Suppressor macrophage treated with lipopolysaccharide for 1 hour (primary cell): ENCODE measurements at regions not wholly inside any gene's neighbourhood (a gene's known extent, or its start where the extent isn't known, plus 50 kb on each side); places are given as distances from the start of the nearest gene placed in this dataset.
"Not testable (repeated sequence)": the region's sequence is repeated elsewhere in the genome, so short reads cannot be mapped to it uniquely, and the experiment has no call there.

ENCODE experiments used
- DNase-seq, 3 donors: peaks; one replicate each; pipeline ENCODE4 v3.0.0-alpha.2; 2020 to 2022

DNA sequence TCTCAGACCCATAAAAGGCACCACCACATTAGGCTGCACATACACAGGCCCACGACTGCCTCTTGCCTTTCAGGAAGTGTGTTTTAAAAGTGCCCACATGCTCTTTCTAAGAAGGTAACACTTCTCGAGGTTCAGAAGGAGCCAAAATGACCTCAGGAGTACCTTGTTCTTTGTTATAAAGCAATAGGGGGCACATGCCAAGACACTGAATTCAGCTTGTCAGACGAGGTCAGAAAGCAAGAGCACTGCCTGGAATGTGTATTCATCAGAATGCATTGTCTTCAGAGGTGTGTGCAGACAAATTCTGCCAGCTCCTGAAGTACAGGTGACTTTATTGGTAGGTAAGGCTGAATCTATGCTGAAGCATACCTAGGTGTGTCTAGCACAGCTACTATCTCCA, 114.5 kb upstream of the IRX1 start:
- DNase-seq: no peak

DNA sequence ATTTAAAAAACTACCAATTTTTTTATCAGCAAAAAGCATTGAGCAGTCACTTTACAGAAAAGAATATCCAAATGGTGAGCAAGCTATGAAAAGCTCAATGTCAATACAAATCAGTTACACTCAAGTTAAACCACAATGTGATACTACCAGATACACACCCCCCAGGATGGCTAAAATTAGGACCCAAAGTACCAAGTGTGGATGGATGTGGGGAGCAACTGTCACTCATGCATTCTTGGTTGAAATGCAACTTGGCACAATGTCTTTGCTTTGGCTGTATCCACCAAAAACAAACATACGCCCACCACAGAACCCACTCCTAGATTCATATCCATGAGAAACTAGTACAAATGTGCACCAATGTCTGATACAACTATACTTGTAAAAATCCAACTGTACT, 120.0 kb upstream of the IRX1 start:
- no peak for DNase-seq

DNA sequence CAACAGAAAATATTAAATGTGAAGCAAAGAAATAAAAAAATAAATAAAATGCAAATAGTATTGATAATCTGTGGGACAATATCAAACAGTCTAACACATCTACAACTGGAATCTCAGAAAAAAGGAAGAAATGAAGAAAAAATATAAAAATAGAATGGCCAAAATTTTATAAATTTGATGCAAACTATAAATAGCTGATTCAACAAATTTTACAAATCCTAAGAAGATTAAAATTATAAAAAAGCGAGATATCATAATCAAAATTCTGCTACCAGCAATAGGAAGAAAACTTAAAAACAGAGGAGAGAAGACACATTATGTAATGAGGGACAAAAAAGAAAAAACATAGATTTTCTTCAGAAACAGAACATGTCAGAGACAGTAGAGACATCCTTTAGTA, 129.2 kb upstream of the IRX1 start:
- DNase-seq: no peak

DNA sequence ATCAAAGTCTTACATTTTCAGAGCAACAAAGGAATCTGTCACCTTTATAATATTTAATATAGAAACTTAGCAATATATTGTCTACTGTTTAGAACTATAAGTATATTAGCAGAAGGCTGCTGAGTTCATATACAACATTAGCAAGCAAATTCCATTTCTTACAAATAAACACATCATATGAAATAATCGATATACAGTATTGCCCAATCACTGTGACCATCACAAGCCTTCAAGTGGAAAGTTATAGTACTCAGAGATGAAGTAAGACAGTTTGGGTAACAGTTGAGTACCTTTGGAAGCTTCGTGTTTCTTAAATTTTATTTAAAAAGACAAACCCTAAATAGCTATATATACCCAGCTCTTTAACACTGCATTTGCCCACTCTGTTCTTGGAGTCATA, 135.2 kb upstream of the IRX1 start:
- DNase-seq: no peak

DNA sequence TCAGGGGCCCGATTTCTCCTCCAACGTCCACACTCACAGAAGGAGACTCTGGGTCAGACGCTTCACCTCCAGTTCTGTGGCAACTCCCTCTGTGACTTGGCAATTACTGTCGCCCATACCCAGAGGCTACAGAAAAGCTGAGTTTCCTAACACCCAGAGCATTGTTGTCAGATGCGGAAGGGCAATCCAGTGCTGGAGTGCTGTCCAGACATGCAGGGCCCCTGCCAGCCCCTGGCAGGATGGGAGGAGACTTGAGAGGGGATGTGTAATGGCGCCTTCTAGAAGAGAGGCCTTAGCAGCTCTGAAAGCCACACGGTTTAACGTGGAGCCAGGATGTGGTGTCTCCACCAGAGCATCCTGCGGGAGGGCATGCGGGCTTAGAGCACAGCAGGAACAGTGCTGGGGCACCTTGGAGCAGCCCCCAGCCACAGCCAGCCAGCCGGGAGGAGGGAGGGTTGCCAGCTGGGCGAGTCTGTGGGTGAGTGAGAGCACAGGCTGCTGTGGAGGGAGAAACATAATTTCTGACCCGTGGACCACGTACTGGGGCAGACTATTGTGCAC, 139.4 kb upstream of the IRX1 start:
- no peak for DNase-seq

DNA sequence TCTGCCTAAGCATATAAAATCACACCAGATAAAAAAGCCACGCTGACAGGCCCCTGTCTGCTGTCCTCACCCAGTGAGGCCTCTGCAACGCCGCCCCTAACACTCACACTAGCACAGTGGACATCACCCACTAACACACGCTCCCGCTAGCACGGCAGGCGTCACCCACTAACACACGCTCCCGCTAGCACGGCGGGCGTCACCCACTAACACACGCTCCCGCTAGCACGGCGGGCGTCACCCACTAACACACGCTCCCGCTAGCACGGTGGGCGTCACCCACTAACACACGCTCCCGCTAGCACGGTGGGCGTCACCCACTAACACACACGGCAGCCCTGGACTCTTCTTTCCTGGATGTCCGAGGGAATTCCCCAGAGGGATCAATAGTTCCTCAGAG, 141.6 kb upstream of the IRX1 start:
- DNase-seq: not testable (repeated sequence)

DNA sequence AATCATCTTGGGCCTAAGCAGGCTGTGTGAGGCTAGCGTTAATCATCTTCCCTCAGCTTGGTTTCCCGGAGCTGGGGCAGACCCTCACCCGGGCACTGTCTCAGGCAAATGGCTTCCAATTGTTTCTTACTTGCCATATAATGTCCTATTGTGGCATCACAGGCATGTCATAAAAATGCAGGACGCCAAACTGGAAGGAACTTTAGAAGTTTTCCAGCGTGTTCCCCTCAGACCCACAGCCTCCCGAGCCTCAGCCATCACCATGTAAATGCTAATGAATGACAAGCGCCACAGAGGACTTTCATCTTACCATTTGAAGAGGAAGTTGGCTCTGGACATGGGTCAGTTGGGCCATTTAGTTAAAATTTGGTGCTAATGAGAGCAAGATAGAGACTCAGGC, 143.0 kb upstream of the IRX1 start:
- DNase-seq: no peak

DNA sequence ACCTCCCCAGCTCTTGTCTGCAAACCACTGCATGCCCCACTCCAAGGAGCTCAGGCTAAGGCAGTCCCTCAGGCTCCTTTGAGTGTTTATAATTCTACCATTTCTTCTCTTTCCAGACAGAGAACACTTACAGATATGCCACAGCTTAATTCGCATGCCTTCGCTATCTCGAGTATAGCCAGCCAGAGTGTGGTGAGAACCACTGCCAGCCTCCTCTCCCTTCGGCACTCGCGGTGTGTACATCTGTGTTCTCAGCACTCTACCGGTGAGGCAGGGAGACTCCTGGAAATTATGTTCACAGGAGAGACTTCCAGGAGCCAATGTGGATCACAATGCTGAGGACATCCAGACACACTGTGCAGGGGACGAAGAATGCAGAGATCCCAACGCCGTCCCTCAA, 143.7 kb upstream of the IRX1 start:
- no peak for DNase-seq

DNA sequence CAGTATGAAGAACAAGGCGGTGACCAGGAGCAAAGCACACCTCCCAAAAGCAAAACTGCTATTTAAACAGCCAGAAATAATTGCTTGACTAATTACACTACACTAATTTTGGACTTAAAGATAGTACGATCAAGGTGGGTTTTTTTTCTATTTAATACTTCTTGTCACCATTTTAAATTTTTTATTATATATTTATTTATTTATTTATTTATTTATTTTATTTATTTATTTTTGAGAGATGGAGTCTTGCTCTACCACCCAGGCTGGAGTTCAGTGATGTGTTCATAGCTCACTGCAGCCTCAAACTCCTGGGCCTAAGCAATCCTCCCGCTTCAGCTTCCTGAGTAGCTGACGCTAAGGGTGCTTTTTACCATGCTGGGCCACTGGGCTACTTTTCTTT, 146.2 kb upstream of the IRX1 start:
- DNase-seq: no peak

DNA sequence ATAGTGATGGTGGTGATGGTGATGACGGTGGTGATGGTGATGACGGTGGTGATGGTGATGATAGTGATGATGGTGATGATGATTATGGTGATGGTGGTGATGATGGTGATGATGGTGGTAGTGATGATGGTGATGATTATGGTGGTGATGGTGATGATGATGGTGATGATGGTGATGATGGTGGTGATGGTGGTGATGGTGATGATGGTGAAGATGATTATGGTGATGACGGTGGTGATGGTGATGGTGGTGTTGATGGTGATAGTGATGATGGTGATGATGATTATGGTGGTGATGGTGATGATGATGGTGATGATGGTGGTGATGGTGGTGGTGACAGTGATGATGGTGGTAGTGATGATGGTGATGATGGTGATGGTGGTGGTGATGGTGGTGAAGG, 149.2 kb upstream of the IRX1 start:
- no peak for DNase-seq

DNA sequence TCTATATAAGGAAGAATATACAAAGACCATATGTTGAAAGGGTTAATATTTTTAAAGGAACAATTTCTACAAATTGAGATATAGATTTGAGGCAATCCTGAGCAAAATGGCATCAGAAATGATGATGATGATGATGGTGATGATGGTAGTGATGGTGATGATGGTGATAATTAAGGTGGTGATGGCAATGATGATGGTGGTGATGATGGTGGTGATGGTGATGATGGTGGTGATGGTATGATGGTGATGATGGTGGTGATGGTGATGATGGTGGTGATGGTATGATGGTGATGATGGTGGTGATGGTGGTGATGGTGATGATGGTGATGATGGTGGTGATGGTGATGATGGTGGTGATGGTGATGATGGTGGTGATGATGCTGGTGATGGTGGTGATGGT, 150.1 kb upstream of the IRX1 start:
- not testable (repeated sequence) for DNase-seq

DNA sequence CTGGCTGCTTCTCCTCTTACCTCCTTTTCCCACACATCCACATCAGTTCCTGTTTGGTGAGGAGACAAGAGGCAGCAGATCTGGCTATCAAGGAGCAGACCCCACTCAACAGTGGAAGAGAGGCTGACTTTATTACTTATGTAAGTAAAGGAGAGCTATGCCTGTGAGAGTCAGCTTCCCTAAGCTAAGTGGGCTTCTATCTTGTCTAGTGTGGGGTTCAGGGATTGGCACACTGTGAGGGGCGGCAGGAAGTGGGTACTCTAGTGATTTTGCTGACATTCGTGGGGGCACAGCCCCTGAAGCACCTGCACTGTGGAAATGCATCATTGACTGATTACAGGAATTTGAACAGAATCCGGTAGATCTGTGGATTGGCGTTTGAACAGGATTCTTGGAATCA, 163.5 kb upstream of the IRX1 start:
- DNase-seq: no peak

DNA sequence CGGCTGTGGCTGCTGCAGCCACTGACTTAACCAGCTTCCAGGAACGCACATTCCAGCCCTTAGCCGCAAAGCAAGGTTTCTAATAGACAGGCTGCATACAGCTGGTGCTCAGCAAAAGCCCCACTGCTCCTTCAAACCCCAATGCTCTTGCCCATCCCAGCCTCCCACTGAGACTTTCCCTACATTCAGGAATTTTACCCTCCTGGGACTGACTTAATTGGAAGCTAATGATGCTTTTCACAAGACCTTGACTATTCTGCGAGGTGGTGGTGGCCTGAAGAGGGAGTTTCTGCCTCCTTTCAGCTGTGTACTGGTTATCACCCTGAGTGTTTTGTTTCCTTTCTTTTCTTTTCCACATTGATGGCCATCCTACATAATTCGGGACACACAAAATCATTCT, 164.9 kb upstream of the IRX1 start:
- DNase-seq: no peak

DNA sequence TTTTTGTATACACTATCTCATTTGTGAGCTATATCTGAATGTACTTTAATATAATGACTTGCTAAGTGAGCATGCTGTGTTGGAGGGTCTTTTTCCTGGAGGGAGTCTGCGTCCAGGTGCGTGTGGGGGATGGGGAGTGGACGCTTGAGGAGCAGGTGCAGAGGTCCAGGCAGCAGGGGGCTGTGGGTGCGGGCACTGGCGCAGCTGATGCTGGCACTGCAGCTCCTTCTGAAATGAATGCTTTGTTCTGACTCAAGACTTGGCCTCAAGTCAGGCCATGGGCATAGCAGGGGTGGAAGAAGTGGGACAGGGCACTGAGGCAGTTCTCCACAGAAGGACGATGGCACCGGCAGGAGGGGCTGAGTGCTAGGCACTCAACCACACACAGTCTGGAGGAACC, 165.7 kb upstream of the IRX1 start:
- no peak for DNase-seq

DNA sequence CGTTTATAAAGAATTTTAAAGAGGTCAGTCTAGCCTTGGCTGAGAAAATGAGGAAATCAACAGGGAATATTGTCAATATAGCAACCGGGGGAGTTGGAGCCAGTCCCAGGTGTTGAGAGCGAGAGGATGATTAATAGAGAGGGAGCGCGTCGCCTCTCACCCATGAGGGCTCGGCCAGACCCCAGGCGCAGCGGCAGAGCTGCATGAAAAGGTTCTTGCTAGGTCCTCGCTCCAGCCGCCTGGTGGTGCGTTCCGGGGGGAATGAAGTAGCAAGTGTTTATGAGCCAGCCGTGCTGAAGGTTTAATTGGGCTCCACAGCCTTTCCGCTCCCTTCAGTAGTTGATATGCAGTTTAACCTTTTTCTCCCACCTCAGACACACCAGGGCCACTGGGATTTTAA, 167.3 kb upstream of the IRX1 start:
- no peak for DNase-seq

DNA sequence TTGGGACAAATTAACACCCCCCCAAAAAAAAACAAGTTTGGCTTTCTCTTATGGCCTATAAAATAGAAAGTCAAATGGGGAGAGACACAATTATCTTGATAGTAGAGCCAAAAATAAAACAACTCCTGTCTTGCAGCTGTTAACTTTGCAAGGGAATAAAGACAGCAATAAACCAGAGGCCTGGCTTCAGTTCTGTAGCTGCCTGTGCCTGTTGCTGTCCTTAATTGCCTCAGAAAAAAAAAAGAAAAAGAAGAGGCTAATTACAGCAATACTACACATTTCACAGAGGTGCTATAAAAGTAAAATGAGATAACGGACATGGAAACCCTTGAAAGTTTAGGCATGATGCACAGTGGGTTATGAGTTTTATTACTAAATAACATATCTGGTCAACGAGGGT, 170.7 kb upstream of the IRX1 start:
- no peak for DNase-seq

DNA sequence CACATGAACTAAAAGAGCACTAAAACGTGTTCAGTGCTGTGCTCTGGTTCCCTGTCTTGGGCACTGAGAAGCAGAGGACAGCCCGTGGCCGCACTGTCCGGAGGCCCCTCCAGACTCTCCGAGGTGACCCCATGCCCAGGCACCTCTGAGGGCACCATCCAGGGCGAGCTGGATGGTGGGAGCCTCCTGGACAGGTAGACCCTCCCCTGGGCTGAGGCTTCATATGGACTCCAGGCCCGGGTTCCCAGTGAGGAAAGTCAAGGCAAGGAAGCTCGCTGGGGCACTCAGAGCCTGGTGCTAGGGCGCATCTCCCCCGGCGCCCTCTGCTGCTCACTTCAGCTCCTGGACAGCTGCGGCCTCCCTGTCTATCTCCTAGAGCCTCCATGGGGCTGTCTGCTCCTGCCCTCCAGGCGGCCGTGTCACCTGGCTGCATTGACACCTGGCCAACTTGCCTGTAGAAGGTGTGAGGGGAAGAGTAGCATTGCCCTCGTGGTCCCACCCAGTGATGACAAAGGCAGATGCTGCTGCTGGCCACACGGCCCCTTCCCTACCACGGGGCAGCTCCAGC, 178.2 kb upstream of the IRX1 start:
- DNase-seq: no peak

DNA sequence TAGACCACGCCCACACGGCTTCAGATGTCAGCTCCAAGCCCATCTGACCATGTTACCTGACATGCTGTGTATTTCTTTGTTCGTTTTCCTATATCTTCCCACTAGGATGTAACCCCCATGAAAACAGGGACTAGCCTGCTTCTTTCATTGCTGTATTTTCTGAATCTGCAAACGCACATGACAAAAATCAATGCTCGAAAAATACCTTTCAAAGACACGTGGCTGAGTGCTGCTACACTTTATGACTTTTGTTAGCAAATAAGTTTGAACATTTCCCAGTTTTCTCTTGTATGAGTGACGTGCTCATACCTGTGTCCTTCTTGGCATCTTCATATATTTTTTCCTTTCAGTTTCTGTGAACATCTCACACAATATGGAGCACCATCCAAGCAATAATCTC, 181.3 kb upstream of the IRX1 start:
- no peak for DNase-seq

DNA sequence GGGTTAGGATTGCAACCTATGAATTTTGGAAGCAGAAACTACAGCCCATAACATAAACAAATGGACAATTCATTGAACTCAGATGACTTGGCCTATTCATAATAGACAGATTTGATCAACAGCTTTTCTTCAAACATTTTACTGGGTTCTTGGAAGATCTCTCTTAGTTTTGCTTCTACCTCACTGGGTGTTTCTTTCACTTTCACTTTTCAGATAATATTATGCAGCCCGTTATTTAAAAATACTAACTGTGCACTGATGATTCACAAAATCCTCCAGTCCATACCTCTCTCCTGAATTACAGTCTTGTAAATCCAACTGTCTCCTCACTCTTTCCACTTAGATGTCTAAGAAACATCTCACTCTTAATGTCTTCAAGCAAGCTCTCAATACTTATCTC, 183.5 kb upstream of the IRX1 start:
- no peak for DNase-seq

DNA sequence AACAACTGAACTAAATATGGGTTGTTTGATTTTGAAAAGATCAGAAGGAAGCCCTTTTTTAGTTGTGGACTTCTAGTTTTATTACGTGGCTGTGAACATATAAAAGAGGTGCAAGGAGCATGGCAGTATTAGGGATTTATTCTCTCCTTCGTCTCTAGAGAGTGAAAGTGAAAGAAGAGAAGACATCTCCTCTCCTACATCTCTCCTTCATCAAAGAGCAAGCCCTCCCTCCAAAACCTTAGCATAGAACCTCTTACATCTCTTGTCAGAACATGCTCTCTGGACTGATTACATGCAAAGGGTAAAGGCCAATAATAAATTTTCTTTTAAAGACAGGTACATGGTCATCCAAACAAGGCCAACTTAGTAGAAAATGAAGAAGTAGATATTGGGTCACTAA, 184.3 kb upstream of the IRX1 start:
- DNase-seq: no peak

DNA sequence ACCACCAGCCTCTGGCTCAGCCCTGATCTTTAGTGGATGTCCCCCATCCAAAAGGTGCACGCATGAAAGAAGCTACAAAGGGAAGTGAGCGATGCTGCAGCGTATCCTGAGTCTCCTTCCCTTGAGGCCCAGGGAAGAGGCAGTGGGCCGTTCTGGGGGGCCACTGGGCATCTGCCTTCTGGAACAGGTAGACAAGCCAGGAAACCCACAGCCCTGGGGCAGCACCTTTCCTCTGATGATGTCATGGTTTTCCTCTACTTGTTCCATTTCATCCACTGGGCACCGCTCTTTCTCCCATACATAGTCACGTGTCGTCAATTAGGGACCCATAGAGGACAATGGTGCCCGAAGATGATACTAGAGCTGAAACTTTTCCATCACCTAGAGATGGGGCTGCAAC, 194.0 kb upstream of the IRX1 start:
- no peak for DNase-seq

DNA sequence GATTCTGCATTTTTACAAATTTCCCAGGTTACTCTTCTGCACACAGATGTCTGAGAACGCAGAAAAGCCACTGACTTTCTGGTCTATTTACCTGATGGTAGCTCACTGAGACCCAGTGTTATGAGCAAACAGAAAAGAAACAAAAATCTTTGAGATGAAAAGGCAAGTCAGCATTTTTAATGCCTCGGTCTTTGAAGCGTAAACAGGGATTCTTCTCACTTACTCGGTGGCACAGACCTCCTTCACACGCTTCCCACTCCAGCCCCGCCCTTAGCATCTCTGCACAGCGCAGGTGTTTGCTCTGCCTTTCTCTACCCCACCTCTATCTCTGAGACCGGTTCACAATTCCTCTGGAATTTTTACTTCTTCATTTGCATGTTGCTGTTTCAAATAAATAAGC, 195.0 kb upstream of the IRX1 start:
- DNase-seq: no peak

DNA sequence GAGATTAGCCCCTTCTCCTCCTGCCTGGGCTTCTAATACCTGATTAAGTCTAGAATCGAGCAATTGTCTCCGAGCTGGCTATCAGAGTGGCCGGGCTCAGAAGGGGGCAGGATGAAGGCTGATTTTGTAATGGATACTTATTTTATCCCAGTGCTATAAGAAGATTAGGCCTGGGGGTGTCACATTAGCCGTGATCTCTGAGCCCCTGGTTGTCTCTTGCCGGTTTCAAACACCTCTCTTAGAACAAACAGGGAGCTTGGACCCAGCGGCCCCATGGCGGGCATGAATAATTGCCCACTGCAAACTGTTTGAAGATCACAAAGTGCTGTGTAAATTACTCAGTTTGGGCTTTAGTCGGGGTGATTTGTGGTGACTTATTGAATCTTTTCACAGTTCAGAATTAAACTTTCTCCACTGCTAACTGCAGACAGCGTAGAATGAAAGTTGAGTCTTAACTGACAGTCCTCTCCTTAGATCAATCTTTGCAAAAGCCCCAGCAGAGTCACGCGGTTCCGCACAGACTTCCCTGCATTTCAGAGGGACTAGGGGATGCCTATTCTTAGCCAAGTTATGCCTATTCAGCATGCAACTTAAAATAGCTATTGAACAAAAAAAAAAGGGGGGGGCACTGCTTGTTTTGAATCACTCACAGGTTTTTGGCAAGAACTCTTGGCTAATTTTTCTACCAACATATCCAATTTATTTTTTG, 200.6 kb upstream of the IRX1 start:
- DNase-seq: no peak

DNA sequence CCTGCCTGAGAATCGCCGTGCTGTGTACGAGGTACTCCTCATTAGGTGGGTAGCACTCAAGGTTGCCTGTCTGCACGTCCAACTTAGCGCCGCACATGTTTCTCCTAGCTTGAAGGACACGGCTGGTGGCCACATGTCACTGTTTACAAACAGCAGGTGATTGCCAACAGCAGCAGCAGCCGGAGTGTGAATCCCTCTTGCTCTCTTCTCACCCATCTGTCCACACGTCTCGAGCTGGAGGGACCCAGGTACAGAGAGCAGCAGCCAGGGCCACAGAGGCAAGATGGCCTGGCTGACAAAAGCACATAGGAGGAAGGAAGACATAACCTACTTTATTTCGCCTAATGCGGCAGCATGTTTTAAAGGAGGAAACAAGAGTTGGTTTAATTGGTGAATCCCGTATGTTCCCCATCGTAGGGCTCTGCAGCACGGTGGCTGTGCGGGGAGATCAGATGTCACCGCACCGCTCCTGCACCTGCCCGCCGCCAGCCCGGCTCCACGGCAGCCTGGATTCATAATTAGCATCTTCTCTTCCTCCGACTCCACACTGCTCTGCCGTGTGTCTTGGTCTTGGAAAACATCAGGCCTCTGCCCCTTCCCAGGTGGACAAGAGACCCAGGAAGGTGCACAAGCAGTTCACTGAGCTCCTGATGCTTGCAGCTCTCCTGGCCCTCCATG, 201.6 kb upstream of the IRX1 start:
- DNase-seq: no peak
